Astrocyte (in vitro differentiated cells and primary cell): ENCODE measurements at regions not wholly inside any gene's neighbourhood (a gene's known extent, or its start where the extent isn't known, plus 50 kb on each side); places are given as distances from the start of the nearest gene placed in this dataset.

Source experiments
- DNase-seq: peaks from one replicate; pipeline ENCODE4 v3.0.0-alpha.2; 2010; ENCODE audit warnings: low read depth
- FAIRE-seq: peaks from 2 replicates; lab custom pipeline; 2011; peaks lifted over from hg19 to GRCh38; lab: Jason Lieb, UNC
- H2AFZ ChIP-seq: 2 replicates; pipeline ENCODE4 v1.6.0; 2012; ENCODE audit warnings: low read depth, low read length, inconsistent platforms
- H3K27ac ChIP-seq: 2 replicates; pipeline ENCODE4 v1.5.1; 2011; ENCODE audit warnings: low read depth, low read length, inconsistent platforms
- H3K27me3 ChIP-seq: 2 replicates; pipeline ENCODE4 v1.6.0; 2011; ENCODE audit warnings: low read length, inconsistent platforms; ENCODE audit not compliant: insufficient read depth
- H3K36me3 ChIP-seq: 2 replicates; pipeline ENCODE4 v1.5.1; 2011; ENCODE audit warnings: low read length, inconsistent platforms; ENCODE audit not compliant: insufficient read depth
- H3K4me1 ChIP-seq: 2 replicates; pipeline ENCODE4 v1.5.1; 2011; ENCODE audit warnings: low read length, inconsistent platforms; ENCODE audit not compliant: insufficient read depth
- H3K4me2 ChIP-seq: 2 replicates; pipeline ENCODE4 v1.6.0; 2012; ENCODE audit warnings: low read length, inconsistent platforms
- H3K4me3 ChIP-seq: 2 replicates; pipeline ENCODE4 v1.5.1; 2011; ENCODE audit warnings: low read depth, mild to moderate bottlenecking, low read length, inconsistent platforms; ENCODE audit not compliant: insufficient read depth
- H3K79me2 ChIP-seq: 2 replicates; pipeline ENCODE4 v1.6.0; 2012; ENCODE audit warnings: mild to moderate bottlenecking, low read length, inconsistent platforms; ENCODE audit not compliant: insufficient read depth
- H3K9ac ChIP-seq: 2 replicates; pipeline ENCODE4 v1.6.0; 2012; ENCODE audit warnings: mild to moderate bottlenecking, low read length, inconsistent platforms
- H3K9me3 ChIP-seq: 2 replicates; pipeline ENCODE4 v1.5.1; 2012; ENCODE audit warnings: low read depth, mild to moderate bottlenecking, low read length, inconsistent platforms; ENCODE audit not compliant: insufficient read depth
- H4K20me1 ChIP-seq: 2 replicates; pipeline ENCODE4 v1.6.0; 2012; ENCODE audit warnings: low read length, inconsistent platforms; ENCODE audit not compliant: insufficient read depth
- H3K27ac Mint-ChIP-seq: one replicate; pipeline ENCODE4 v1.8.0; 2021; ENCODE audit warnings: mild to moderate bottlenecking, mixed read lengths; ENCODE audit not compliant: unreplicated experiment
- H3K27me3 Mint-ChIP-seq: one replicate; pipeline ENCODE4 v1.8.0; 2021; ENCODE audit warnings: low read depth, mixed read lengths; ENCODE audit not compliant: unreplicated experiment
- H3K36me3 Mint-ChIP-seq: one replicate; pipeline ENCODE4 v1.8.0; 2021; ENCODE audit warnings: low read depth, mixed read lengths; ENCODE audit not compliant: unreplicated experiment
- H3K4me1 Mint-ChIP-seq: one replicate; pipeline ENCODE4 v1.8.0; 2021; ENCODE audit warnings: low read depth, mixed read lengths; ENCODE audit not compliant: unreplicated experiment
- H3K4me3 Mint-ChIP-seq: one replicate; pipeline ENCODE4 v1.8.0; 2021; ENCODE audit warnings: mild to moderate bottlenecking, moderate library complexity, mixed read lengths; ENCODE audit not compliant: unreplicated experiment
- H3K9me3 Mint-ChIP-seq: one replicate; pipeline ENCODE4 v1.8.0; 2021; ENCODE audit warnings: mild to moderate bottlenecking, mixed read lengths; ENCODE audit not compliant: unreplicated experiment
- EZH2 ChIP-seq: IDR thresholded peaks from 2 replicates; pipeline ENCODE4 v1.6.1; 2012; ENCODE audit warnings: mild to moderate bottlenecking, low read length, inconsistent platforms; ENCODE audit not compliant: insufficient read depth
- TF ChIP-seq, protein P1 (sequence below): IDR thresholded peaks from 2 replicates; pipeline ENCODE4 v1.5.1; 2011; ENCODE audit warnings: low read depth, mild to moderate bottlenecking, inconsistent platforms, low read length, moderate library complexity; ENCODE audit not compliant: insufficient read depth

DNA sequence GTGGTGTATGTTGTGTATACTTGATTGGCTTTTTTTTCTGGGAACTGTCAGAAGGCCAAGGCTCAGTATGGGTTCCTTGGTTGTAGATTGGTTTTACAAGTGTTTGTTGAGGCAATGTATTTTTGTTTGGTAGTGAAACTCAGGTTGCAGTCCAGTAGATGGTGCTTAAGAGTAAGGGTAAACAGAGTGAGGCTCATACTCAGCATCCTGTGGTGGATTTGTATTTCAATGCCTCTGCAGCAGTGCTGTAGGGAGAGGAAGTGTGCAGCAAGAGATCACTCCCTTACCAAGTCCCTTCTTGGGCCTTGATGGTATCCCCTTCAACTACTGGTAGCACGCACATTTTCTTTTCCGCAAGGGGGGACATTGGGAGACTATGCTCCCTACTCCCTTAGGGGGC is 428.5 kb upstream of the CNTN3 start:
- DNase-seq (no peak), FAIRE-seq (no peak)
- Histone ChIP-seq H3K4me2 (no peak overlapping the region), H2AFZ (no peak overlapping the region), H4K20me1 (no peaks in the 10 kb centered on the region), H3K36me3 (no peaks in the 10 kb centered on the region), H3K79me2 (no peaks in the 10 kb centered on the region), H3K27me3 (no peaks in the 10 kb centered on the region), H3K4me1 (no peaks in the 10 kb centered on the region), H3K9ac (no peak overlapping the region), H3K27ac (no peak overlapping the region), H3K9me3 (peaks cover 3% of the 10 kb centered on the region), H3K4me3 (no peak overlapping the region)
- Mint-ChIP-seq H3K36me3 (no peaks in the 10 kb centered on the region), H3K4me3 (no peak overlapping the region), H3K4me1 (no peaks in the 10 kb centered on the region), H3K27me3 (no peaks in the 10 kb centered on the region), H3K27ac (no peak overlapping the region), H3K9me3 (peaks cover 9% of the 10 kb centered on the region)
- TF ChIP-seq, protein P1, sequence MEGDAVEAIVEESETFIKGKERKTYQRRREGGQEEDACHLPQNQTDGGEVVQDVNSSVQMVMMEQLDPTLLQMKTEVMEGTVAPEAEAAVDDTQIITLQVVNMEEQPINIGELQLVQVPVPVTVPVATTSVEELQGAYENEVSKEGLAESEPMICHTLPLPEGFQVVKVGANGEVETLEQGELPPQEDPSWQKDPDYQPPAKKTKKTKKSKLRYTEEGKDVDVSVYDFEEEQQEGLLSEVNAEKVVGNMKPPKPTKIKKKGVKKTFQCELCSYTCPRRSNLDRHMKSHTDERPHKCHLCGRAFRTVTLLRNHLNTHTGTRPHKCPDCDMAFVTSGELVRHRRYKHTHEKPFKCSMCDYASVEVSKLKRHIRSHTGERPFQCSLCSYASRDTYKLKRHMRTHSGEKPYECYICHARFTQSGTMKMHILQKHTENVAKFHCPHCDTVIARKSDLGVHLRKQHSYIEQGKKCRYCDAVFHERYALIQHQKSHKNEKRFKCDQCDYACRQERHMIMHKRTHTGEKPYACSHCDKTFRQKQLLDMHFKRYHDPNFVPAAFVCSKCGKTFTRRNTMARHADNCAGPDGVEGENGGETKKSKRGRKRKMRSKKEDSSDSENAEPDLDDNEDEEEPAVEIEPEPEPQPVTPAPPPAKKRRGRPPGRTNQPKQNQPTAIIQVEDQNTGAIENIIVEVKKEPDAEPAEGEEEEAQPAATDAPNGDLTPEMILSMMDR = no peak
- no peak for TF ChIP-seq EZH2

DNA sequence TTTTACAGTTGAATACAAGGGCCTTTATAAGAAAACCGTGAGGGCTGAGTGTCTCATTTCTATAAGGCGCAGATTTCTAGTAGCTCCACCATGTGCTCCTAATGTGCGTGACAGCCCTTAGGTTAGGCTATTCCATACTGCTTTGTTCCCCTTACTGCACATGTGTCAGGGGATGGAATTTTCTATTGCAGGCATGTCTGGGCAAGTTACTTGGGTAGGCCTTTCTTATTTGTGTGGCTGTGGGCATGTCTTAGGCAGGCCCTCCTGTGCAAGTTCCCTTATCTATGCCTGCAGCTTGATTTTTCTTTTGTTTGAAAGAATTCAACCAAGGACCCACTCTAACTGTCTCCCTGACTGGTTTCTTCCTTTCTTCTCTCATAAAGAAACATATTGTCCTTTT is 434.2 kb upstream of the CNTN3 start:
- H4K20me1 ChIP-seq = no peaks in the 10 kb centered on the region
- DNase-seq = no peak
- no peak overlapping the region for H2AFZ ChIP-seq
- Mint-ChIP-seq H3K4me3 (no peak overlapping the region), H3K36me3 (peaks cover 3% of the 10 kb centered on the region), H3K27me3 (no peaks in the 10 kb centered on the region), H3K27ac (no peak overlapping the region), H3K9me3 (peaks cover 13% of the 10 kb centered on the region), H3K4me1 (peaks cover 3% of the 10 kb centered on the region)
- H3K27me3 ChIP-seq = no peaks in the 10 kb centered on the region
- H3K4me3 ChIP-seq = no peak overlapping the region
- no peaks in the 10 kb centered on the region for H3K36me3 ChIP-seq
- H3K9me3 ChIP-seq = peaks cover 3% of the 10 kb centered on the region
- no peak overlapping the region for H3K4me2 ChIP-seq
- H3K4me1 ChIP-seq = no peaks in the 10 kb centered on the region
- no peak overlapping the region for H3K9ac ChIP-seq
- TF ChIP-seq, protein P1 = no peak
- no peak for TF ChIP-seq EZH2
- no peak for FAIRE-seq
- H3K27ac ChIP-seq = no peak overlapping the region
- no peaks in the 10 kb centered on the region for H3K79me2 ChIP-seq

DNA sequence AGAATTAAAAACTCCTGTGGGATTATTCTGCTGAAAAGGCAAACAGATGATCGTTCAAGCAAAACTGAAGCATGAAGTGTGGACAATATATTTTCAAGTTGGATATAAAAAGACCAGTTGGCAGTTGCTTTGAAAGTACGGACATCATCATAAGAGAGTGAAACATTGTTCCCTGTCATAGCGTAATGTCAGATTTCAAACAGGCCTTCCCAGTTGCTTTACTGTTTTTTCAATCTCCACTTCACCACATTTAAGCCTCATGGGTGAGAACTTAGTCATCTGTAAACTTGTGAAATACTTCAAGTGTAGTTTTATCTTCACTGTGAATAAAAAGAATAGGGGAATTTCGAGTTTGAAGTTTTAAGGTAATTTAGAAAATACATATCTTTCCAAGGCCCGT is 435.1 kb upstream of the CNTN3 start:
- H3K4me3 Mint-ChIP-seq = no peak overlapping the region
- Histone ChIP-seq H3K79me2 (no peaks in the 10 kb centered on the region), H3K9me3 (peaks cover 3% of the 10 kb centered on the region), H3K4me3 (no peak overlapping the region), H3K9ac (no peak overlapping the region), H4K20me1 (no peaks in the 10 kb centered on the region), H3K36me3 (no peaks in the 10 kb centered on the region), H2AFZ (no peak overlapping the region), H3K27me3 (no peaks in the 10 kb centered on the region), H3K4me2 (no peak overlapping the region), H3K27ac (no peak overlapping the region), H3K4me1 (no peaks in the 10 kb centered on the region)
- no peak overlapping the region for H3K27ac Mint-ChIP-seq
- DNase-seq = no peak
- H3K4me1 Mint-ChIP-seq = peaks cover 3% of the 10 kb centered on the region
- no peak for TF ChIP-seq EZH2
- TF ChIP-seq, protein P1 = no peak
- peaks cover 3% of the 10 kb centered on the region for H3K36me3 Mint-ChIP-seq
- H3K27me3 Mint-ChIP-seq = no peaks in the 10 kb centered on the region
- no peak for FAIRE-seq
- H3K9me3 Mint-ChIP-seq = peaks cover 12% of the 10 kb centered on the region
